ENCODE measurements at regions not wholly inside any gene's neighbourhood (a gene's known extent, or its start where the extent isn't known, plus 50 kb on each side); places are given as distances from the start of the nearest gene placed in this dataset.

GRCh38 chr2:7694076-7694985, 777.1 kb downstream of the RNF144A start:
- TF ChIP-seq SMC3 (IDR thresholded peaks at IDR 0.05): no peak
- no peak for TF ChIP-seq RNF2 (IDR thresholded peaks at IDR 0.05; ENCODE audit: borderline replicate concordance, low read depth)
- no peak for TF ChIP-seq CTCF (IDR thresholded peaks at IDR 0.05)
- no peak for TF ChIP-seq POLR2A (IDR thresholded peaks at IDR 0.05; ENCODE audit: low read length)
- TF ChIP-seq REST (IDR thresholded peaks at IDR 0.05): no peak
- TF ChIP-seq BHLHE40 (IDR thresholded peaks at IDR 0.05; ENCODE audit: low read depth, low read length): no peak
- TF ChIP-seq HOXB13 (CRISPR knock-in tag; IDR thresholded peaks at IDR 0.05; ENCODE audit: low read depth): no peak
